HCT116 (cell line): ENCODE measurements at regions not wholly inside any gene's neighbourhood (a gene's known extent, or its start where the extent isn't known, plus 50 kb on each side); places are given as distances from the start of the nearest gene placed in this dataset.

Experiments used
- ATAC-seq: fragments of 200-7000 bp; cut with Tn5 transposase; 2 replicates; pipeline ENCODE4 v1.9.1; 2020; ENCODE audit warnings: mild to moderate bottlenecking, moderate library complexity
- BruUV-seq: library from RNA; stranded (reverse); fragments of 400-500 nt; replicated peaks from 2 replicates; lab custom pipeline; 2021; lab: Mats Ljungman, UMichigan
- CTCF ChIA-PET: fragments of 300-600 bp; sonication (Branson Sonifier 250); formaldehyde crosslinking; loops from one replicate; lab custom pipeline; 2021; ENCODE audit warnings: antibody characterized with exemption; lab: Charles Lee
- POLR2A ChIA-PET: fragments of 300-600, 350-600 bp; sonication (Branson Sonifier 250); formaldehyde crosslinking; loops from one replicate; lab custom pipeline; 2021; ENCODE audit warnings: antibody characterized with exemption; lab: Charles Lee
- RAD21 ChIA-PET, 2 experiments: fragments of 300-600 bp; sonication (Branson Sonifier 250); formaldehyde crosslinking; loops; one replicate each; lab custom pipeline; 2023; ENCODE audit warnings: low total read pairs in 2 of 2; ENCODE audit not compliant: uncharacterized antibody in 2 of 2, unreplicated experiment in 2 of 2, low non-redundant PET in 1 of 2; lab: Charles Lee
- DNase-seq: peaks from one replicate; pipeline ENCODE4 v3.0.0-alpha.2; 2010; ENCODE audit warnings: low read depth, low spot score
- H2AFZ ChIP-seq: fragments of 200-600 bp; shearing (Covaris generic), sonication (generic); 2 replicates; pipeline ENCODE4 v1.6.1; 2017; ENCODE audit warnings: low read depth, mixed run types, mixed read lengths, antibody characterized with exemption, low read length; ENCODE audit not compliant: poor library complexity, severe bottlenecking
- H3K27ac ChIP-seq: 2 replicates; pipeline ENCODE4 v1.5.1; 2012; ENCODE audit warnings: low read depth, low read length
- H3K27me3 ChIP-seq: fragments of 200-600 bp; sonication (generic); 2 replicates; pipeline ENCODE4 v1.6.1; 2016; ENCODE audit warnings: mixed run types, low read length, mixed read lengths; ENCODE audit not compliant: insufficient read depth
- H3K36me3 ChIP-seq, 2 experiments: fragments of 200-500 bp in 1 of 2; fragments of 200-600 bp in 1 of 2; sonication (Bioruptor generic) in 1 of 2; sonication (generic) in 1 of 2; 2 replicates each; pipeline versions ENCODE4 v1.5.1 to v1.6.1; 2014 to 2016; ENCODE audit warnings: low read length in 2 of 2, inconsistent platforms in 1 of 2, mixed read lengths in 1 of 2, mixed run types in 1 of 2; ENCODE audit not compliant: insufficient read depth in 2 of 2, control insufficient read depth in 1 of 2
- H3K4me1 ChIP-seq, 2 experiments: fragments of 200-600 bp in 1 of 2; sonication (generic) in 1 of 2; 2 replicates each; pipeline versions ENCODE4 v1.5.1 to v1.6.1; 2012 to 2017; ENCODE audit warnings: low read length in 2 of 2, inconsistent platforms in 1 of 2, mild to moderate bottlenecking in 1 of 2, mixed read lengths in 1 of 2, mixed run types in 1 of 2, moderate library complexity in 1 of 2; ENCODE audit not compliant: insufficient read depth in 2 of 2, control insufficient read depth in 1 of 2
- H3K4me2 ChIP-seq: fragments of 200-600 bp; sonication (generic); 2 replicates; pipeline ENCODE4 v1.6.1; 2017; ENCODE audit warnings: mixed run types, low read length, mixed read lengths
- H3K4me3 ChIP-seq, 2 experiments: fragments of 200-600 bp in 1 of 2; sonication (generic) in 1 of 2; replicated peaks in 1 of 2; 2 replicates each; pipeline ENCODE4 v1.5.1; 2011 to 2016; ENCODE audit warnings: low read length in 2 of 2, control low read depth in 1 of 2, low read depth in 1 of 2, mild to moderate bottlenecking in 1 of 2, mixed read lengths in 1 of 2, mixed run types in 1 of 2
- H3K79me2 ChIP-seq: fragments of 200-600 bp; sonication (generic); 2 replicates; pipeline ENCODE4 v1.6.1; 2017; ENCODE audit warnings: mild to moderate bottlenecking, mixed run types, low read length, moderate library complexity, mixed read lengths; ENCODE audit not compliant: insufficient read depth
- H3K9ac ChIP-seq: fragments of 200-600 bp; sonication (generic); 2 replicates; pipeline ENCODE4 v1.6.1; 2016; ENCODE audit warnings: low read length, mixed read lengths
- H3K9me2 ChIP-seq: fragments of 200-600 bp; sonication (generic), shearing (Covaris generic); 2 replicates; pipeline ENCODE4 v1.6.1; 2017; ENCODE audit warnings: mixed run types, mild to moderate bottlenecking, moderate library complexity; ENCODE audit not compliant: insufficient read depth
- H3K9me3 ChIP-seq, 2 experiments: fragments of 200-500 bp in 1 of 2; fragments of 200-600 bp in 1 of 2; sonication (Bioruptor generic) in 1 of 2; sonication (generic) in 1 of 2; 2 replicates each; pipeline ENCODE4 v1.6.1; 2014 to 2017; ENCODE audit warnings: low read length in 2 of 2, mixed read lengths in 2 of 2, inconsistent platforms in 1 of 2, low read depth in 1 of 2, mild to moderate bottlenecking in 1 of 2, mixed run types in 1 of 2, moderate library complexity in 1 of 2; ENCODE audit not compliant: control insufficient read depth in 1 of 2, insufficient read depth in 1 of 2
- H4K20me1 ChIP-seq: fragments of 200-600 bp; sonication (generic), shearing (Covaris generic); 2 replicates; pipeline ENCODE4 v1.6.1; 2017; ENCODE audit warnings: mixed run types, mild to moderate bottlenecking, moderate library complexity; ENCODE audit not compliant: insufficient read depth
- CBX3 ChIP-seq: IDR thresholded peaks from 2 replicates; pipeline ENCODE4 v1.6.1; 2012; ENCODE audit warnings: low read depth
- EGR1 ChIP-seq: IDR thresholded peaks from 2 replicates; pipeline ENCODE4 v1.6.1; 2012; ENCODE audit warnings: low read depth
- EZH2phosphoT487 ChIP-seq: fragments of 200-600 bp; IDR thresholded peaks from 2 replicates; pipeline ENCODE4 v1.6.1; 2018; ENCODE audit warnings: antibody characterized with exemption, borderline replicate concordance
- FOSL1 ChIP-seq: IDR thresholded peaks from 2 replicates; pipeline ENCODE4 v1.6.1; 2012; ENCODE audit warnings: low read depth
- SIN3A ChIP-seq: IDR thresholded peaks from 2 replicates; pipeline ENCODE4 v1.6.1; 2012; ENCODE audit warnings: low read depth
- SP1 ChIP-seq: IDR thresholded peaks from 2 replicates; pipeline ENCODE4 v1.6.1; 2012; ENCODE audit warnings: low read depth
- TCF7L2 ChIP-seq: IDR thresholded peaks from 2 replicates; pipeline ENCODE4 v1.7.0; 2011; ENCODE audit warnings: borderline replicate concordance, inconsistent platforms; ENCODE audit not compliant: insufficient read depth, insufficient read length; ENCODE audit errors: extremely low read depth
- ZNF274 ChIP-seq: fragments of 200-500 bp; sonication (Bioruptor generic); IDR thresholded peaks from 2 replicates; pipeline ENCODE4 v1.6.1; 2014; ENCODE audit warnings: mild to moderate bottlenecking, low read depth, low read length, inconsistent platforms
- intact Hi-C: fragments of 100-400 bp; cut with micrococcal nuclease; formaldehyde crosslinking; loops from 2 replicates; pipeline ENCODE4 v1.10.0; 2022
- TF ChIP-seq, protein P1 (sequence below): IDR thresholded peaks from 2 replicates; pipeline ENCODE4 v1.6.1; 2012; ENCODE audit warnings: low read depth
- TF ChIP-seq, protein P2 (sequence below): IDR thresholded peaks from 2 replicates; pipeline ENCODE4 v1.6.1; 2012
- TF ChIP-seq, protein P3 (sequence below), 3 experiments: fragments of 200-600 bp in 1 of 3; sonication (generic) in 1 of 3; IDR thresholded peaks in 2 of 3; conservative IDR thresholded peaks in 1 of 3; 2 replicates each; pipeline ENCODE4 v1.5.1; 2012 to 2017; ENCODE audit warnings: low read depth in 2 of 3, low read length in 2 of 3, antibody characterized with exemption in 1 of 3, borderline replicate concordance in 1 of 3, control low read depth in 1 of 3, mild to moderate bottlenecking in 1 of 3, mixed read lengths in 1 of 3, mixed run types in 1 of 3, moderate library complexity in 1 of 3; ENCODE audit not compliant: insufficient read depth in 1 of 3

DNA sequence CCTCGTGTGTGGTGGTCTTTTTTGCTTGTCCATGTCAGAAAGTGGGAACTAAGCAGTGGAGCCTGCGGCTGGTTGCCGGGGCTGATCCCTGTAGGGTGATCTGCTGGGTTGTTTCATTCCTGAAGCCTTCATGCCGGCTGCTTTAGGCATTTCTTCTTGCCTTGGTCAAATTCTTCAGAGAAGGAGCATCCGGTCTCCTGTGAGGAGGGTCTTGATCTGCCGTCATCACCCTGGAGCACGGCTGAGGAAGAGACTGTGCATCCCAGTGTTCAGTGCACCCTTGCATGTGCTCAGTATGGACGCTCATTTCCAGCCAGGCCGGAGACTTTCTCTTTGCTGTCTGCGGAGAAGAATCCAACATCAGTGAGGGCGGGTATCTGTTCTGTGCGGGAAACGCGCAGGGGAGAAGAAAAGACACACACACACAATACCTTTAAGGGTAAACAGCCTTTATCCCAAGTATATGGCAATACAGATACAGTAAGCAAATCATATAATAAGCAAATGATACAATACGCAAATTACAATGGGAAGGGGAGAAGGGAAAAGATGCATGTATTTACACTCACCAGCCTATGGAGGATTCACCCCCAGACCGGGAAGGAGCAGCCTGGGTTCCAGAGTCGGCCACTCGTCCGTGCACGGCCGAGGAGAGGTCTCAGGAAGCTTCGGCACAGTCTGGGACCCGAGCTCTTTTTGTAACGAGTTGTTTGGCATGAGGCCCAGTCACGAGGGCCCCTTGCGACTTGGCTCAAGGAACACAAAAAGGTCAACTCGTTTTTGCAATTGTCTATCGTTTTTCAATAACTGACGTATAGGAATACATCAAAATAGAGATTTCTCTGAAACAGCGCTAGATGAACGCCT lies 1366.8 kb upstream of the TMEM132C start:
- H3K27me3 ChIP-seq: no peaks in the 10 kb centered on the region
- intact Hi-C loops: no loop called here
- ATAC-seq (no peak), DNase-seq (no peak)
- no peak overlapping the region for H2AFZ ChIP-seq
- no peak overlapping the region for H3K4me3 ChIP-seq
- TF ChIP-seq EGR1 (no peak), ZNF274 (no peak), SIN3A (no peak), FOSL1 (no peak), SP1 (no peak), EZH2phosphoT487 (no peak), TCF7L2 (no peak), CBX3 (no peak)
- TF ChIP-seq, protein P1, sequence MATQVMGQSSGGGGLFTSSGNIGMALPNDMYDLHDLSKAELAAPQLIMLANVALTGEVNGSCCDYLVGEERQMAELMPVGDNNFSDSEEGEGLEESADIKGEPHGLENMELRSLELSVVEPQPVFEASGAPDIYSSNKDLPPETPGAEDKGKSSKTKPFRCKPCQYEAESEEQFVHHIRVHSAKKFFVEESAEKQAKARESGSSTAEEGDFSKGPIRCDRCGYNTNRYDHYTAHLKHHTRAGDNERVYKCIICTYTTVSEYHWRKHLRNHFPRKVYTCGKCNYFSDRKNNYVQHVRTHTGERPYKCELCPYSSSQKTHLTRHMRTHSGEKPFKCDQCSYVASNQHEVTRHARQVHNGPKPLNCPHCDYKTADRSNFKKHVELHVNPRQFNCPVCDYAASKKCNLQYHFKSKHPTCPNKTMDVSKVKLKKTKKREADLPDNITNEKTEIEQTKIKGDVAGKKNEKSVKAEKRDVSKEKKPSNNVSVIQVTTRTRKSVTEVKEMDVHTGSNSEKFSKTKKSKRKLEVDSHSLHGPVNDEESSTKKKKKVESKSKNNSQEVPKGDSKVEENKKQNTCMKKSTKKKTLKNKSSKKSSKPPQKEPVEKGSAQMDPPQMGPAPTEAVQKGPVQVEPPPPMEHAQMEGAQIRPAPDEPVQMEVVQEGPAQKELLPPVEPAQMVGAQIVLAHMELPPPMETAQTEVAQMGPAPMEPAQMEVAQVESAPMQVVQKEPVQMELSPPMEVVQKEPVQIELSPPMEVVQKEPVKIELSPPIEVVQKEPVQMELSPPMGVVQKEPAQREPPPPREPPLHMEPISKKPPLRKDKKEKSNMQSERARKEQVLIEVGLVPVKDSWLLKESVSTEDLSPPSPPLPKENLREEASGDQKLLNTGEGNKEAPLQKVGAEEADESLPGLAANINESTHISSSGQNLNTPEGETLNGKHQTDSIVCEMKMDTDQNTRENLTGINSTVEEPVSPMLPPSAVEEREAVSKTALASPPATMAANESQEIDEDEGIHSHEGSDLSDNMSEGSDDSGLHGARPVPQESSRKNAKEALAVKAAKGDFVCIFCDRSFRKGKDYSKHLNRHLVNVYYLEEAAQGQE: no peak
- TF ChIP-seq, protein P2, sequence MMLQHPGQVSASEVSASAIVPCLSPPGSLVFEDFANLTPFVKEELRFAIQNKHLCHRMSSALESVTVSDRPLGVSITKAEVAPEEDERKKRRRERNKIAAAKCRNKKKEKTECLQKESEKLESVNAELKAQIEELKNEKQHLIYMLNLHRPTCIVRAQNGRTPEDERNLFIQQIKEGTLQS: no peak
- TF ChIP-seq, protein P3, sequence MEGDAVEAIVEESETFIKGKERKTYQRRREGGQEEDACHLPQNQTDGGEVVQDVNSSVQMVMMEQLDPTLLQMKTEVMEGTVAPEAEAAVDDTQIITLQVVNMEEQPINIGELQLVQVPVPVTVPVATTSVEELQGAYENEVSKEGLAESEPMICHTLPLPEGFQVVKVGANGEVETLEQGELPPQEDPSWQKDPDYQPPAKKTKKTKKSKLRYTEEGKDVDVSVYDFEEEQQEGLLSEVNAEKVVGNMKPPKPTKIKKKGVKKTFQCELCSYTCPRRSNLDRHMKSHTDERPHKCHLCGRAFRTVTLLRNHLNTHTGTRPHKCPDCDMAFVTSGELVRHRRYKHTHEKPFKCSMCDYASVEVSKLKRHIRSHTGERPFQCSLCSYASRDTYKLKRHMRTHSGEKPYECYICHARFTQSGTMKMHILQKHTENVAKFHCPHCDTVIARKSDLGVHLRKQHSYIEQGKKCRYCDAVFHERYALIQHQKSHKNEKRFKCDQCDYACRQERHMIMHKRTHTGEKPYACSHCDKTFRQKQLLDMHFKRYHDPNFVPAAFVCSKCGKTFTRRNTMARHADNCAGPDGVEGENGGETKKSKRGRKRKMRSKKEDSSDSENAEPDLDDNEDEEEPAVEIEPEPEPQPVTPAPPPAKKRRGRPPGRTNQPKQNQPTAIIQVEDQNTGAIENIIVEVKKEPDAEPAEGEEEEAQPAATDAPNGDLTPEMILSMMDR (IDR thresholded peaks at IDR 0.05 in 2 of 3, conservative IDR thresholded peaks at IDR 0.05 in 1 of 3; ENCODE audit: borderline replicate concordance in 1 of 3, insufficient read depth in 1 of 3, low read depth in 2 of 3, low read length in 2 of 3): no peak
- ChIA-PET CTCF (no interaction called here), POLR2A (no interaction called here), RAD21 (no interaction called here)
- no peak overlapping the region for H3K9ac ChIP-seq
- BruUV-seq: no TSS peak
- H4K20me1 ChIP-seq: no peaks in the 10 kb centered on the region
- no peaks in the 10 kb centered on the region for H3K79me2 ChIP-seq
- H3K4me1 ChIP-seq: no peaks in the 10 kb centered on the region
- H3K9me3 ChIP-seq: no peaks in the 10 kb centered on the region
- H3K4me2 ChIP-seq: no peak overlapping the region
- no peak overlapping the region for H3K27ac ChIP-seq
- no peaks in the 10 kb centered on the region for H3K9me2 ChIP-seq
- H3K36me3 ChIP-seq: no peaks in the 10 kb centered on the region
